ENCODE measurements at regions not wholly inside any gene's neighbourhood (a gene's known extent, or its start where the extent isn't known, plus 50 kb on each side); places are given as distances from the start of the nearest gene placed in this dataset.
"Not testable (repeated sequence)": the region's sequence is repeated elsewhere in the genome, so short reads cannot be mapped to it uniquely, and the experiment has no call there.

DNA sequence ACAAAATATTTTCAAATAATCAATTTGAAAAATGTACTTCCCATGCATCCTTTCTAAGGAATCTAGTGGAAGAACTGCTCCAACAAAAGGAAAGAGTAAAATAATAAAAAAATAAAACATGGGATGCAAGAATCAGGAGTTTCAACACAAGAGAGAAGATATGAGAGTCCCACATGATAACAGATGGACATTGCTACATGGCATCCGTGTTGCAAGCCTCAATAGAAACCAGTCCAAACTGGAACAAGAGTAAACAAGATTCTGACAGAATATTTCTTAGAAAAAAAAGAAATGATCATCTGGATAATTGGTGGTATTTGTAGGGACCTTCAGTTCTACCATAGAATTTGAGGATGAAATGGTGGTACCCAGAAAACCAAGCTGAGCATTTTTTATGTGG lies 186.8 kb downstream of the FRK start:
- no peak for DNase-seq (ENCODE audit: low spot score)

DNA sequence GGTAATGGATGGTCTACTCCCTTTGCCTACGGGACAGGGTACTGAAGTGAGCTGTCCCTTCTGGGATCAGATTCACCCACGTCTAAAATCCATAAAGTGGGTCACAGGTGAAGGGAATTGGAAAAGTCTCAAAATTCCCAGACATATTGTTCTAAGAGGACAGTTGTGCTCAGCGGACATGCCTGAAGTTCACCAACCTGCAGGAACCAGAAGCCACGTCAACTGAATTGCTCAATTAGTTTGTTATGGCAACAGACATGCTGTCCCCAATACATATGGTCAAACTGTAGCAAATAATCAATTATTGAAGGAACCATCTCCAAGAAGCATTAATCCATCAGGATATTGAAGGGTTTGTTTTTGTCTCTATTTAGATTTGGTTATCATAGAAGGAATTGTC lies 190.2 kb downstream of the FRK start:
- DNase-seq (ENCODE audit: low spot score), result no peak

DNA sequence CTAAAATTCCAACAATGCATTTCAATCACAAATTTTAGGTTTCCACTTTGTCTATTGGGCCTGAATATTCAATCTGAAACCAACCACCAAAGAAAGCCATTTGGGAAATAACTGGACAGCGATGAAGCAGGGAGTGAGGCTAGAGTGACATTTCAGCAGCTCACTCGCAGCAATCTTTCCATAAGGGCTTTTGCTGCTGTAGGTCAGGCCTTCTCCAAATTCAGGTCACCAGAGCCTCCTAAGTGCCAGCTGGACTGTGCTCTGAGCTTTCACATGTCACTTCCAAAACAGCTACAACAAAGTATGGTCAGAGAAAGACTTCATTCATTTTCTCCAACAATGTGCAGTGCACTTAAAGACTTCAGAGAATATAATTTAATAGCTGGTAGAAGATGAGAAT lies 194.8 kb downstream of the FRK start:
- DNase-seq (ENCODE audit: low spot score), result no peak

DNA sequence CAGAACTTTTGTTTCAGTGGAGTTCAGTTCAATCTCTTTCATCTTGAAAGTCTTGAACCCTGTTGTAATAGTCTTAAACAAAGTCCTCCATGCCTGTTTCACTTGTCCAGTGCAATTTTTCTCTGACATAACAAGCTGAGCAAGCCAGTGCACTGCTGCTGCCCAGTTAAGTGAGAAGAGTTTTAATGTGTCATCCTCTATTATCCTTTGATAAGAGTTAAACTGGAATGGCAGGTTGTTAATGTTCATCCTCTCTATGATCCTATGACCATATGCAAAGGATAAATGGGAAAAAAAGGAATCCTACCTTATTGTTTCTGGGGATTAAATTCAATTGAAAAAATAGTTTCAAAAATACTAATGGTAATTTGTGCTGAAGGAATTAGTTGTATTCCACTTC lies 197.5 kb downstream of the FRK start:
- DNase-seq (ENCODE audit: low spot score), result no peak

DNA sequence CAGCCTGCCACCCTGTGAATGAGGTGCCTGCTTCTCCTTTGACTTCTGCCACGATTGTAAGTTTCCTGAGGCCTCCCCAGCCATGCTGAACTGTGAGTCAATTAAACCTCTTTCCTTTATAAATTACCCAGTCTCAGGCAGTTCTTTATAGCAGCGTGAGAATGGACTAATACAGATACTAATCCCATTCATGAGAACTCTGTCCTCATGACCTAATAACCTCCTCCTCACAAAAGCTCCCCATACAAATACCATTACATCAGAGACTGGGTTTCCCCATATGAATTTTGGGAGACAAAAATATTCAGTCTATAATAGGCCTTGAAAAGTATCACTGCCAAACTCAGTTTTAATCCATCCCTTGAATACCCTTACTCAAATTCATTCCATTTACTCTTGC lies 199.0 kb downstream of the FRK start:
- not testable (repeated sequence) for DNase-seq (ENCODE audit: low spot score)

DNA sequence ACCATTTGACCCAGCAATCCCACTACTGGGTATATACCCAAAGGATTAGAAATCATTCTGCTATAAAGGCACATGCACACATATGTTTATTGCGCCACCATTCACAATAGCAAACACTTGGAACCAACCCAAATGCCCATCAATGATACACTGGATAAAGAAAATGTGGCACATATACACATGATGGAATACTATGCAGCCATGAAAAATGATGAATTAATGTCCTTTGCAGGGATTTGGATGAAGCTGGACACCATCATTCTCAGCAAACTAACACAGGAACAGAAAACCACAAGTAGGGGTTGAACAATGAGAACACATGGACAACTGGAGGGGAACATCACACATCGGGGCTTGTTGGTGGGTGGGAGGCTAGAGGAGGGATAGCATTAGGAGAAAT lies 201.1 kb downstream of the FRK start:
- DNase-seq (ENCODE audit: low spot score), result not testable (repeated sequence)

DNA sequence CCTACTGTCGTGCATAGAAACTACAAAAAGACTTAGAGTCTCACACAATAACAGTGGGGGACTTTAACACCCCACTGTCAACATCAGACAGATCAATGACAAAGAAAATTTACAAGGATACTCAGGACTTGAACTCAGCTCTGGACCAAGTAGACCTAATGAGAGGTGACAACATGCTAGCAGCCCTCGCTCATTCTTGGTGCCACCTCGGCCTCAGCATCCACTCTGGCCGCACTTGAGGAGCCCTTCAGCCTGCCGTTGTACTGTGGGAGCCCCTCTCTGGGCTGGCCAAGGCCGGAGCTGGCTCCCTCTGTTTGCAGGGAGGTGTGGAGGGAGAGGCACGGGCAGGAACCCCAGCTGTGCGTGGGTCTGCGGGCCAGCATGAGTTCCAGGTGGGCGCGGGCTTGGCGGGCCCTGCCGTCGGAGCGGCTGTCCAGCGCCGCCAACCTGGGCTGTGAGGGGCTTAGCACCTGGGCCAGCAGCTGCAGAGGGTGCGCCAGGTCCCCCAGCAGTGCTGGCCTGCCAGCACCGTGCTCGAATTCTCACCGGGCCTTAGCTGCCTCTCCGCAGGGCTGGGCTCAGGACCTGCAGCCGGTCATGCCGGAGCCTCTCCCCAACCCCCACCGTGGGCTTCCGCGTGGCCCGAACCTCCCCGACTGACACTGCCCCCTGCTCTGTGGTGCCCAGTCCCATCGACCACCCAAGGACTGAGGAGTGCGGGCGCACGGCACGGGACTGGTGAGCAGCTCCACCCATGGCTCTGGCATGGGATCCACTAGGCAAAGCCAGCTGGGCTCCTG lies 205.6 kb downstream of the FRK start:
- DNase-seq (ENCODE audit: low spot score), result no peak

DNA sequence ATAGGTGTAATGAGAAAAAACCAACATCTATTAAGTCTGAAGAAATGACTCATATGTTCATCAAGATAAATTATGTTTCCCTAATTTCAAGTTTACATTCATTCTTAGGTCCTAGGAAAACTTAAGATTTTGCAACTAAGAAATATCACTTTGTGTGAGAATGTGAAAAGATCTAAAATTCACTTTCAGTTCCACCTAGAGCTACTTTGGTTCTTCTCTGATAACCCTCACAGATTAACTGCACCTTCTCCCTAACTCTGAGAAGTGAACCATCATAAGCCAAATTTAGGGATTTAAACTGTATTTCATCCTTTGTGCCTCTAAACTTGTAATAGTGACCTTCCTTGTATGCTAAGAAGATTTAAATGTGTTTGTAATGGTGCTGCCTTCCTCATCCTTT lies 213.0 kb downstream of the FRK start:
- no peak for DNase-seq (ENCODE audit: low spot score)

DNA sequence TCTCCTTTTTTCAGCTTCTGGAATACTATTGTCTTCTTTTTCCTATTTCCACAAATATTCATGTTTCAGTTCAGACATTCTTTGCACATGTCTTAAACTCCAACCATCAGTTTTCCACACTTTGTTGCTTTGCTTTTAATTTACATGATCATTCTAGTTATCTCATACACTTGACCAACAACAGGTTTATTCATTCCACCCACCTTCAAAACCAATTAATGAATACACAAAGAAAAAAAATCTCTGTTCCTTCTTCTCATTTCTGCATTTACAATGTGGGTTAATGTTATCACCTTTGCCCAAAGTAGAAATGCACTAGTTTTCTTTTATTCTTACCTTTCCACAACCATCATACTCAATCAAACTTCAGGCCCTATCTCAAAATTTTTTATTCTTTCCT lies 216.7 kb downstream of the FRK start:
- DNase-seq (ENCODE audit: low spot score), result no peak

DNA sequence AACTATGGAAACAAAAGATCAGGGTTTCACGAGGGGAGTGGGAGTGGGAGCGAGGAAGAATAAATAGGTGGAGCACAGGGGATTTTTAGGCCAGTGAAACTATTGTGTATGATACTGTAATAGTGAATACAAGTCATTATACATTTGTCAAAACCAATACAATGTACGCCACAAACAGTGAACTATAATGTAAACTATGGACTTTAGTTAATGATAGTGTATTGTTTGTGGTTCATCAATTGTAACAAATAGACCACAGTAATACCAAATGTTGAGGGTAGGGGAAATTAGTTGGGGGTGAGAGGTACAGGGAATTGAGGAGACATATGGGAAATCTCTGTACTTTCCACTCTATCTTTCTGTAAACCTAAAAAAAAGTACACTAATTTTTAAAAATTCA lies 218.4 kb downstream of the FRK start:
- DNase-seq (ENCODE audit: low spot score), result no peak

DNA sequence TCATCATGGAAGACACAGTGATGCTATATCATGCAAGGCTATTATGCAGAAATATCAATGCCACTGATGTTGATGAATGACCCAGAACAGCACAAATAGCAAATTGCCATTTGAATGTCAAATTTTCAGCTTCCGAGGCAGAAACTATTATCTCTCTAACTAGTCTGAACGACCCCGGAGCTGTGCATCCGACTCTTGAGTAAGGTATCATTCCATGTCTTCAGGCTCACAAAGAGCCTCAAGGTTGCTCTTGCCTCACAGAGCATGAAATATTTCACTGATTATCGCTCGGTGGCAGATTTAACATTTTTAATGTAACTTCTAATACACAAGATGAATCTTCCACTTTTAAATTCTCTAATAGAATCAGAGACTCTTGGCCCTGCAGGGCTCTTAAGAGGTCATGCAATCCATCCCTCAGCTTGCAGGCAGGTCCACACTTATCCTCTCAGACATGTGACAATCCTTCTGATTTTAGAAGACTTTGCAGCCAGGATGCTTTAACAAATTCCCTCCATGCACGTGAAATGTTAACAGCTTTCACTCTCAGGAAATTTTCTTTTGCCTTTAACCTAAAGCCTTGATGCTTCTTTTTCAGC lies 221.0 kb downstream of the FRK start:
- no peak for DNase-seq (ENCODE audit: low spot score)

DNA sequence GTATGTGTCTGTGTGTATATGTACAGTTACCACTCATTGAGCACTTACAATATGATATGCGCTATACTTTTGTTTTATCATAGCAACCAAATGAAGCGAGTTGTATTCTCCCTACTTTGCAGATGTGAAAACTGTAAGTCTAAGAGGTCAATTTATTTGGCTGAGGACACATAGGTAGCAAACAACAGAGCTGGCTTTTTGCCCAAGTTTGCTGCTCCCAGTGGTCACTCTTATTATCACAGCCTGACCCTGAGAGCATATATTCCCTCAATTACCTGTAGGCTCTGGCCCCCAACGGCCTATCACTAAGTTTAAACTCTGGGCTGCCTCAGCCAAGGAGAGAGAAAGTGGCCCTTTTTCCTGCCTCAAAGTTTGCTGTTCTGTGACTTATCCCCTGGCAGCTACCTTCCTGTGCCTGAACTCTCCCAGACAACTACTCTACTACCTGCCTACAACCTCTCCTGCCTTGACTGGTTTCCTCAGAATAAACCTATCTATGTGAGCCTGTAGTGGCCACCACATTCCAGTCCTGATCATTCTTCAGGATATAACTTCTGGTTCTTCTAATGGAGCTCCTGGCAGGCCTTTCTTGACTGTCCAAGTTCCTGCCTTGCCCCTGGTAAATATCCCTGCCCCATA lies 221.8 kb downstream of the FRK start:
- peak; percentile 41 for DNase-seq (ENCODE audit: low spot score)

DNA sequence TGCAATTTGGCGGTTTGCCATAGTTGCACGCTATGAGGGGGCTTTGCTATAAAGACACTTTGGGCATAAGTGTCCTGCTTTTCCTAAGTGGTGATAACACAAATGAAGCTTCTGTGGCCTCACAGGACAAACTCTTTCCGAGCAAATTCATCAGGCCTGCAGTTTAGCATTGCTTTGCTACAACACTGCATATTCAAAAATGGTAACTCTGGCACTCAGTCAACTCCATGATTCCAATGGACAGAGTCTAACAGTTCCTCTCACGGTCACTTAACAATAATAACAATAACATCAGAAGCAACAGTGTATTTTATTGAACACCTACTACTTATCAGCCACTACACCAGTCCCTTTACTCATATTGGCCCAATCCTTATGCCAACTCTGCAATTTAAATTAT lies 222.5 kb downstream of the FRK start:
- no peak for DNase-seq (ENCODE audit: low spot score)

DNA sequence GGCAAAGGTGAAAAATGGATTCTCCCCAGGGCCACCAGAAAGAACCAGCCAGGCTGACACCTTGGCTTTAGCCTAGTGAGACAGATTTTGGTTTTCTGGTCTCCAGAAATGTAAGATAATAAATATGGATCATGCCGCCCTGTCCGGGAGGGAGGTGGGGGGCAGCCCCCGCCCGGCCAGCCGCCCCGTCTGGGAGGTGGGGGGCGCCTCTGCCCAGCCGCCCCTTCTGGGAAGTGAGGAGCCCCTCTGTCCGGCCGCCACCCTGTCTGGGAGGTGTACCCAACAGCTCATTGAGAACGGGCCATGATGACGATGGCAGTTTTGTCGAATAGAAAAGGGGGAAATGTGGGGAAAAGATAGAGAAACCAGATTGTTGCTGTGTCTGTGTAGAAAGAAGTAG lies 224.3 kb downstream of the FRK start:
- DNase-seq (ENCODE audit: low spot score), result not testable (repeated sequence)

DNA sequence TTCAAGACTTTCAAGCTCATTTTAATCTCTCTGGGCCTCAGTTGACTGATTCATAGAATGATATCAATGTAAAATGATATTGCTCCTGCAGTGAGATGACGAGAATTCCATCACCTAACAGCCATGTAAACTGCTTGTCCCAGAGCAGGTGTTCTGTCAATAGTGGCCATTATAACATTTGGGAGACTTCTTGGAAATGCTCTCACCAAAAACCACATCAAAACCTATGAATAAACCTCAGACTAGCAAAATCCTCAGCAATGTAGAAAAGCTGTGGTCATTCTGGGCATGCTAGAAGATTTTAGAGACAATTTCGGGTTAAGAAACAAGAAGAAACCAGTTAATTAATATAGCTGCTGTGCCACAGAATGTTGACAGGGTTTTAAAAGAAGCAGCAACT lies 225.4 kb downstream of the FRK start:
- DNase-seq (ENCODE audit: low spot score), result no peak

DNA sequence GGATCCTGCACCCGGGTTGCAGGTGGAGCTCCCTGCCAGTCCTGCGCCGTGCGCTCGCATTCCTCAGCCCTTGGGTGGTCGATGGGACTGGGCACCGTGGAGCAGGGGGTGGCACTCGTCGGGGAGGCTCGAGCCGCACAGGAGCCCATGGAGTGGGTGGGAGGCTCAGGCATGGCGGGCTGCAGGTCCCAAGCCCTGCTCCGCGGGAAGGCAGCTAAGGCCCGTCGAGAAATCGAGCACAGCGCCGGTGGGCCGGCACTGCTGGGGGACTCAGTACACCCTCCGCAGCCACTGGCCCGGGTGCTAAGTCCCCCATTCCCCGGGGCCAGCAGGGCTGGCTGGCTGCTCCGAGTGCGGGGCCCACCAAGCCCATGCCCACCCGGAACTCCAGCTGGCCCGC lies 226.1 kb downstream of the FRK start:
- DNase-seq (ENCODE audit: low spot score), result not testable (repeated sequence)

DNA sequence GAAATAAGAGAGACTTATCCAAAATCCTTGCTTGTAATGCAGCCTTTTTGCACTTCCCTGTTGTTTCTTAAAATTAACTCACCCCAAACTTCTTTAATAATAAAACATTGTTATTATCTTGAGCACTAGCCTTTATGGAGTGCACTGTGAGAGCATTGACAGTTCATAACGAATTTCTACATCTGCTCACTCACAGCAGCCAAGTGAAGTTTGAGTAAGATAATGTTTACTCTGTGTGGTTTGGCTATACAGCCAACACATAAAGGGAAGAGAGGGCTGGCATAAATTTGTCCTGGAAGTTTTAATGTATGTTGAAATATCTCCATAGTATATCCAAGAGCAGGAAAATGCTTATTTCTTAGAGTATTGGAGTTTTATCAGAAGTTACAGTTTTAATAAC lies 227.9 kb downstream of the FRK start:
- DNase-seq (ENCODE audit: low spot score), result no peak

DNA sequence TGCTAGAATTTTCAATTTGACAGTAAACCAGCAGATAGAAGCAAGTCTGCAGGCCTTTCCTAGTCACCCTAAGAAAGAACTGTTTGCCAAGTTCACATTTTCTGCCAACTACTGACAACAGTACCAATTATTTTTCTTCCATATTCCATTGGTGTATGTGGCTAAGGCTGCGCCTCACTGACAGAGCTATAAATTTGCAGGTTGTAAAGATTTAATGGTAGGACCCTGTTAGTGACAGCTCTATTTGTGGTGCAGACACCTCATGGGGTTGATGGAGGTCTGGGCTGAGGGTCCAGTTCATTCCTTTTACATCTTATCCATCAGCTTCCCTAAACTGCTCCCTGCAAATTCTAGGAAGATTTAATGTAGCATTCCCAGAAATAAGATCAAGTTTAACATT lies 228.5 kb downstream of the FRK start:
- no peak for DNase-seq (ENCODE audit: low spot score)

DNA sequence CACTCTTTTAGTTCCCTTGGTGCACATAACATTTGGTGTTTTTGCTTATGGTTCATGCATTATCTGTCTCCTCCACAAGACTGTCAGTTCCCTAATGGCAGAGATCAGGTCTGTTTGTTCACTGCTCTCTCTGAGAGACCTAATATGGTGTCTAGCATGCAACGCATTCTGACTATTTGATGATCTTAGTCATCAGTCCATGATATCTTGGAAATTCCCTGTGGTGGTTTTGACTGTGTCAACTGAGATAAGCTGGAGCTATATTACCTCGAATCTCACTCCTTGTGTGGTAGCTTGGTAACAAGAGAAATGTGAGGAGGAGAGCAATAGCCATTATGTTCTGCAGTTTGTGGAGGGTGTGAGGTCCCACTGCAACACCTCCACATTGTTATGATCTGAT lies 229.8 kb downstream of the FRK start:
- no peak for DNase-seq (ENCODE audit: low spot score)

DNA sequence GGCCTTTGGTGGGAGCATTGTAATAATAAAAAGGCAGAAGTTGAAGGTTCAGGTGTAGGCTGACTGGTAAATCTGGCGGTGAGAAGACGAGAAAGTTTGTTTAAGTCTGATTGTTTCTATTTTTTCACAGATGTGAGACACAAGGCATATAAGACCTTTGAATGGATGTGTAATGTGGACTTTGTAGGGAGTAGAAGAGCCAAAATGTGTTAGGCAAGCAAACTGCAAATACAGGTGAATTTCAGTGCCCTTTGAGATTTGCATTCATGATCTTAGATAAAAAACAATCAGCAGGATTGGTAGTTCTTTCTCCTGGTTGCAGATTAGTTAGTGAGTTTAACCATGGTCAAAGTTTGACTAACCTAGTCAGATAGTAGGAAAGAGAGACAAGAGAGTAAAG lies 238.9 kb downstream of the FRK start:
- DNase-seq (ENCODE audit: low spot score), result no peak

DNA sequence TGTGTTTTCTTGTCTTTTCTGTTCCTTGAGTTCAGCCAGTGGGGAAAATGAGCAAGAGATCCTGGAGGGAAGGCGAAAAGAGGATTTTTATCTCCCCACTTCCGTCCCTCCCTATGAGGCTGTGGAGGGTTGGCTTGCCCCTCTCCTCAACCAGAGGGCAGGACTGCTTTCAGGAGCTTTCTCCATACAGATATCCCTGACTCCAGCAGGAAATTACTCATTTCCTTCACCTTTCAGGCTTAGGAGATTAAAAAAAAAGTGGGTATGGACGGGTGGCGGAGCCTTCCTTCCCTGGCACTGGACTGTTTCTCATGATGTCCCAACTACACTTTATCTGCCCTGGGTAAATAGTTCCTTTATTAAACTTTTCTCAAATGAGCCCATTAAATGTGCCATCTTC lies 241.2 kb downstream of the FRK start:
- no peak for DNase-seq (ENCODE audit: low spot score)

DNA sequence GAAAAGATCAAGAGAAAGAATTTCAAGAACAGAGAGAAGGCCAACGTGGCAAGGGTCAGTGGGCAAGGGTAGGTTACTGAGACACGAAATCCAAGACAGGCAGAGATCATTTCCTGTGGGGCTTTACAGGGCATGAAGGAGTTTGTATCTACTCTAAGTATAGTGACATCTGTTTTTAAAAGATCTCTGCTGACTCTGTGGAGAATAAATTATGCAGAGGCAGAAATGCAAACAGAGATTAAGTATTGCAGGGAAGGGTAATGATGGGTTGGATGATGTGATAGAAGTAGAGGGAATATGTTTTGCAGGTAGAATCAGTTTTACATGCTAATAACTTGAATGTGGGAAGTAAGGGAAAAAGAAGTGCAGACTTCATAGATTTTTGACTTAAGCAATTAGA lies 243.5 kb downstream of the FRK start:
- DNase-seq (ENCODE audit: low spot score), result no peak

DNA sequence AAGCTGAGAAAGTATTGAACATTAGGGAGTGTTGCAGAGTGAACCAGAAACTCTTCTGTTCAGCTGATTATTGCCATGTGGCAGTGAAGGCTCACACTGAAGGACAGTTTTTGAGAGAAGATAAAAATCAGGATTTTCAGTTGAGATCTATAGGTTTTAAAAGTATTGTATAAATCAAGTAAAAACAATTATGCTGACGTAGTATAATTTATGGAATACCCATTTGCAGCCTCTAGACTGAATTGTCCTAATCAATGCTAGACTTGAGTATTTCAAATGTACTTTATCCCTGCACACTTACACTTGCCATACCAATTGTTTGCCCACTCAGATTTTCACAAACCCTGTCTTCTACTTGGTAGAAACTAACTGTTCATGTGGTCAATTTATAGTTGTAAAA lies 245.8 kb downstream of the FRK start:
- DNase-seq (ENCODE audit: low spot score), result no peak

DNA sequence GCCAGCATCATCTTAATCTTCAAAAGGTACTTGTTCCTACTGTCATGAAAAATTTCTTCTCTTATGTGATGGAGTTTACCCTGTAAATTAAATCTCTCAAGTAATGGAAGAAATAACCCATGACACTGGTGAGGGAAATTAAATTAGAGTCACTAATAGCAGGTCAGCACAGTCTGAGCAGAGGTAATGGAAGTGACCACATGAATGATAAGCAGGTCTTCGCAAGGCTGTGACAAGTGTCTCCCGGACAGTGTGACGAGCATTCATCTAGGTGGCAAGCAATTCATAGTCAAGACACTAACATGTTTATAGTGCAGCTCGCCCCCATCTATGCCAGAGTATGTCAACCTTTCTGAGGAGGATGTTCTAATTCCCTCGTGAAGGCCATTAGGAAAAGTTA lies 249.2 kb downstream of the FRK start:
- DNase-seq (ENCODE audit: low spot score), result no peak

Data from AG08396 (cell line).